GM18868 (cell line): ENCODE measurements at regions not wholly inside any gene's neighbourhood (a gene's known extent, or its start where the extent isn't known, plus 50 kb on each side); places are given as distances from the start of the nearest gene placed in this dataset.
"Not testable (repeated sequence)": the region's sequence is repeated elsewhere in the genome, so short reads cannot be mapped to it uniquely, and the experiment has no call there.

Experiments used
- ATAC-seq: cut with Tn5 transposase; IDR thresholded peaks from one replicate; pipeline ENCODE4 v1.9.1; 2021; ENCODE audit warnings: mild to moderate bottlenecking, moderate library complexity; ENCODE audit not compliant: unreplicated experiment

DNA sequence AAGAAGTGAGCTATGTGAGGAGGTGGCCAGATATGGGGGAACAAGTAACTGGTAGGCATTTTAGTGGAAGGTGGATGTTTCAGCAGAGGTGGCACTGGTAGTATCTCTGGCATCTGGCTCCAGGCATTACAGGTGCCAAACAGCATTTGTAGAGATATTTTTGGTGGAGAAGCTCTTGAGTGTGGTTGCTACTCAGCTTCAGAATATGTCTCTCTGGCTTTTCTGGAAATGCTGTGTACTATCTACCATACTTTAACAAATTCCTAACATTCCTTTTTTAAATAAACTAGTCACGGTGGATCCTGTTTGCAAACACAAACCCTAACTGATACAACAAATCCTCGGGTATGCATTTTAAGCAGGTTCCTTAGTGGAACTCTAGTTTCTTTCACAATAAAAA, 128.0 kb downstream of the BARX2 start:
- ATAC-seq: no peak

DNA sequence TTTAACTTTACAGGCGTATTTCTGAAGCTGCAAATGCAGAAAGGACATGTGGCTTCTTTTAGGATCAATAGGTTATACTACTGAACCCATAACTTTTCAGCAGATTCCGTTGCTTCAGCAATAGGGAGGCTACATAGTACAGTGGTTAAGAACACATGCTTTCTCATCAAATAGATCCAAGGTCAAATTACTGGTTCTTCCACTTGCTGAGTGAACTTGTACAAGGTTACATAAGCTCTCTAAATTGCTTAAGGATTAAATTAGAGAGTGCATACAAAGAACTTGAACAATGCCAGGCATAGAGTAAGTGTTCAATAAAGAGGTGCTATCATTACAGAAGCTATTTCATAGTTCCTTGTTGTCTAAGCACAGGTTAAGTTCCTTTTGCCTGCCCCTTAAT, 129.6 kb downstream of the BARX2 start:
- ATAC-seq: no peak

DNA sequence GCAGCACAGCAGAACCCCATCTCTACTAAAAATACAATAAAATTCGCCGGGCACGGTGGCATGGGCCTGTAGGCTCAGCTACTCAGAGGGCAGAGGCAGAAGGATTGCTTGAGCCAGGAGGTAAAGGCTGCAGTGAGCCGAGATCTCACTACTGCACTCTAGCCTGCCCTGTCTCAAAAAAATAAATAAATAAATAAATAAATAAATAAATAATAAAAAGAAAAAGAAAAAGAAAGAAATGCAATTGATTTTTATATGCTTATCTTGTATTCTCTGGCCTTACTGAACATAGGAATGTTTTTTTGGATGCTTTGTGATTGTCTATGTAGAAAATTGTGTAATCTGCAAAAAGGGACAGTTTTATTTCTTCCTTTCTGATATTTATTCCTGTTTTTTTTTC, 132.5 kb downstream of the BARX2 start:
- no peak for ATAC-seq

DNA sequence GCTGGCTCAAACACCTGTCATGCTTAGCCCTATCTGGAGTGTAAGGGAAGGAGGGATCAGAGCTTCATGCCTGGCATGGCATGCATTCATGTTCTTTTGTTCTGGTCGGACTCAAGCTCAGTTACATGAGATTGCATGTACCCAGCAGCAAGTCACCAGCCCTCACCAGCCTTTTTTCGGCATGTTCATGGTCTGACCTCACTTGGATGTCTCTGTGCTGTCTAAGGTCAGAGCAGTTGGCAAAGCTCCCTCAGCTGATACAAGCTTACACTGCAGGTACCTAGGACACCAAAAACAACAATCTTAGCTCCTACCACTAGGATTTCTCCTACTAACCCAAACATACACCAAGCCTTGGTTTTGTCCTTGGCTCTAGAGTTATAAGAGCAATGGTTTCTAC, 152.6 kb downstream of the BARX2 start:
- ATAC-seq: no peak

DNA sequence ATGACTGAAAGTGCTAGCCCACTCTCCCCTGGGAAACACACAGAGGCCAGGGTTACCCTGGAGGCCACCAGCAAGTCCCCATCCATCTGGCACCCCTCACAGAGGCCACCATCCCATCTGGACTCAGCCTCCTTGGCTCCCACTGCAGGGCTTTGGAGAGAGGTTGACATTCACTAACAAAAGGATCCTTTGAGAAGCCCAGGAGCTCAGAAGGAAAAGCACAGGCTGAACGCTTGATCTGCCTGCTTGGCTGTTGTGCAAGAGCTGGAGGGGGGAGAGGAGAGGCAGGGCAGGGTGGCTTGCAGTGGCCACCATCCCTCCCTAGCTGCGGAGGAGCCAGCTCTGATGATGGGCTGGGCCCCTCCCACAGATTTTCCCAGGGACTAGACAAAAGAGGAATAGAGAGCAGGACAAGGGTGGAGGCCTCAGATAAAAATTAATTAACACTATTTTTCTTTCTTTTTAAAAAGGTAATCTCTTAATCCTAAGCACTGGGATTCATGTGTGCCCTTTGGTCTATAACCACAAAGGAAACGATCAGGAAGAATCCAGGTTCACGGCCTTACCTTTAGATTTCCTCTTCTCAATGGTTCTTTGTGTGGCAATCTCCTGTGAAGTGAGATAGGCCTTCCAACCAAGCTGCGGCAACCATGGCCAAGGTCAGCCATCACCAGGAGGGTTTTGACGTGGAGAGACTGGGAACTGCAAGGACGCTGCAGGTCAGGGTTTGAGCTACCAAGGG, 154.7 kb downstream of the BARX2 start:
- no peak for ATAC-seq

DNA sequence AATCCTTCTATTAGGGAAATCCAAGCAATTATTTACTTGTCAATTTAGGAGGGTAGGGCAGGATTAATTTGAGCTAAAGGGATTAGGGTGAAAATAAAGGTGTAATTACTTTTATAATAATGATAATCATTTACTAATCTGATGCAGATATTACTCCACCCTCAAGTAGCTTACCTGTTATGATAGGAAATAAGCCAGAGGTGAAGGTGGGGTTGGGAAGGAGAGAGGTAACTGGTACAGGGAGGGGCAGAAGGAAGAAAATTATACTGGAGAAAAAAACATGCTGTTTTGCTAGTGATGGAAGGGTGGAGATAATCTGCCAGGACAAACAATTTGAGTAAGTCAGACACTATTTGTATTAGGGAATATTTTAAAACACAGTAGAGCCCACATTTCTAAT, 157.7 kb downstream of the BARX2 start:
- no peak for ATAC-seq

DNA sequence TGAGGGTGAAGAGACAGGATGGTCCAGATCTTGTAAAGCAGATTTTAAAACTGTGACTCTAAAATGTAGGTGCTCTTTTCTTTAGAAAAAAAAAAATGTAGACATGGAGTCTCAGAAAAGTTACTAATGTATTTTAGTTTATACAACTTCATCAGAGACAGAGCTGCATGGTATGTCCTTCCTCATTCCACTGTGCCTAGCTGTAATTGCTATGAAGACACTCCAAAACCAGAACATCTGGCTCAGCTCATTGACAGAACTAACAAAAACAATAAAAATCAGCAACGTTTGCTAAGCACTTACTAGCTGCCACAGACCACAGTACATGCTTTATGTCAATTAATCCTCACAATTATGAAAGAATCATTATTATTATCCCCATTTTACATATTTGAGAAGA, 160.7 kb downstream of the BARX2 start:
- no peak for ATAC-seq

DNA sequence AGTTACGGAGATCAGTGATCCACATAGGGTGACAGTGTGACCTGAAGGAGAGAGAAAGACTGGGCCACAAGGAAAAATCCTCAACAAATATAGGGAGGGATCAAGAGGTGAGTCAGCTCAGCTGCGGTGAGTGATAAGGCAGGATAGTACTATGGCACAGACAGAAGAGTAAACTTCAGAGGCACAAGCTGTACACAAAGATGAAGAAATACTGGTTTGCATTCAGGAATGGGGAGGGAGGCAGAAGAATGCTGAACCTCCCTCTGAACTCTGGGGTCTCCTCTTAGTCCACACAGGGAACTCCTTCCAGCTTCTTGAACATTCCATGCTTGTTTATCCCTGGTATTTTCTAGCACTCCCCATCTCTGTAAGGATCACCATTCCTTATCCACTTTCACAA, 162.7 kb downstream of the BARX2 start:
- no peak for ATAC-seq

DNA sequence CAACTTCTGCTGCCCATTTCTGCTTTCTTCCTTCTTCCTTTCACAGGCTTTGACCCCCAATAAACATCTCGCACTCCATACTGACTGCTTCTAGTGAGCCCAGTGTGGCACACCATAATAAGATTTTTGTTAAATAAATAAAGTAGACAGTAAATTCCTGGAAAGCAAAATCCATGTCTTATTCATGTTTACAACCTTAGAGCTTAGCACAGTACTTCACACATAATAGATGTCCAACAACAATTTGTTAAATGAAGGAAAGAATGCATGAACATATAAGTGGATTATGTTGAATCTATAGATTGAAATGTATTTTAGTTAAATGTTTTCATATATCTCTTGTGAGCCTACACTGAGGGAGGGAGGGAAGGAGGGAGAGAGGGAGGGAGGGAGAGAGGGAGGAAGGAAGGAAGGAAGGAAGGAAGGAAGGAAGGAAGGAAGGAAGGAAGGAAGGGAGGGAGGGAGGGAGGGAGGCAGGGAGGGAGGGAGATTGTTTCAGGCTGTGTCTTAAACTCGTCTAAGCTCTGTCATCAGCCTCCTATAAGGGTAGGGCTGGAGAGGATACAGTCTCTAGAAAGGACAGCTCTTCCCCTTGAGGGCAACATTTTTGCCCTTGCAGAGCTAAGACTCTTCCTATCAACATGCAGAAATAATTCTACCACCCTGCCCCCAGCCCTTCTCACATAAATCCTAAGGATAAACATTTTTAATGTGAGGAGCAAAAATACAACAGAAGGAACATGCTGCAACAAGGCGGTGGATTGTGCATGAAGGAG, 168.1 kb downstream of the BARX2 start:
- no peak for ATAC-seq

DNA sequence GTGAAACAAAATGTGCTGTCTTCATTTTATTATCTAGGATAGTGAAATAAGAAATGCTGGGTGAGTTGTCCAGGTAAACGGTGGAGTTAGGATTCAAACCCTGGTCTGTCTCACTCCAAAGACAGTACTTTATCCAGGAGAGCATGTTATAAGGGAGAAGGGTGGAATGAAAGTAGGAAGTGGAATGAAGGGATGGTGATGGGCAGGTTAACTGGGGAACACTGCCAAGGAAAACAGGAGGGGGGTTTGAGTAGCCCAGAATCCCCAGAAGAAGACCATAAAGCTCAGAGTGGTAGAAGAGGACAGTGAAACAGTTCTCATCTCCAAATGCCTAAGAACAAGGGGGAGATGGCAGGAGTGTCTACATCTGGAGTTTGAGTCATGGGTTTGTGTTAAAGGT, 169.0 kb downstream of the BARX2 start:
- ATAC-seq: no peak

DNA sequence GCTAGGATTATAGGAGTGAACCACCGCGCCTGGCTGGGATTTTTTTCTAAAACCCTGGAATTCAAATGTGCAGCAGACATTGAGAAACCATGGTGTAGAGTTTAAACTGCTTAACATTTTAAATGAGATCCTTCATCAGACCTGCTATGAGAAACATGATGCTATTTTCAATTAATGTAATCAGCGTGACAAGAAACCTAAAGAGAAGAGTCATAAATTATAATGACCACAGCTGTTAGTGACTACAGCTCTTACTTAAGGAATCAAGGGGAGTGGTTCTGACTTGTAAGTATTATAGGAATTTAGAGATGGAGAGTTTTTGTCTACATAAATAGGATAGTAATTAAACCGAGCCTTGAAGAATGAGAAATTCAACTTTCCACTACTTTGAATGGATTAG, 170.6 kb downstream of the BARX2 start:
- no peak for ATAC-seq

DNA sequence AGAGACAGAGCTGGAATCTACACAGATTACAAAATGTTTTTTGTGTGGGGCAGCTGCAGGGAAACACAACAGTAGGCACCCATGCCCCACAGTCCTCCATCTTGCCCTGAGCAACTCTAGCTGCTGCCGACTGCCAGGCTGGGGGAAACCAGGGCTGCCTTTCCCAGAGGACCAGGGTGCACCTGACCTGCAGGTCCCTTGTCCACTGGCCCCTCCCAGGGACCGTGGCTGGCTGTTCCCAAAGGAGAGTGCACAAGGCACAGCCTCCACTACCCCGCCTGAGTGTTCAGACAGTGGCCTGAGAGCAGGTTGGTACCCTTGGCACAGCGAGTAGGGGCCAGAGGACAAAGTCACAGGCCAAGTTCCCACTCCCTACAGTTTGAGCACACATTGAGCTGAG, 181.8 kb downstream of the BARX2 start:
- ATAC-seq: no peak

DNA sequence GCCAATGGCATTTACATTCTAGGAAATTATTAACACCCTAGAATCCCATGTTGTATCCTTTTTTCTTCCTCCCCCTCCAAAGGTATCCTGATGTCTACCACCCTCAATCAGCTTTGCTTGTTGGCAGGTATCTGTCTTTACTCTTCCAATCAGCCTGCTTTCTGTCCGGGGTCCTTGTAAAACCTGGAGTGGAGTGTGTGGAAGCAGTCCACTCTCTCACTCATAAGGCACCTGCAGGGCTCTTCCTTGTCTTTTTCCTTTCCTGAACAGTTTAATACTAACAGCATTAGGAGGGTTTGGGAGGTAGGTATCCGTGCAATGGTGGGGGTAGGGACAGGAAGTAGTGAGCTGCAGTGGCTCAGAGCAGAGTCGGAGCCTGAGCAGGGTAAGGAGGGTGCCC, 193.4 kb downstream of the BARX2 start:
- ATAC-seq: no peak

DNA sequence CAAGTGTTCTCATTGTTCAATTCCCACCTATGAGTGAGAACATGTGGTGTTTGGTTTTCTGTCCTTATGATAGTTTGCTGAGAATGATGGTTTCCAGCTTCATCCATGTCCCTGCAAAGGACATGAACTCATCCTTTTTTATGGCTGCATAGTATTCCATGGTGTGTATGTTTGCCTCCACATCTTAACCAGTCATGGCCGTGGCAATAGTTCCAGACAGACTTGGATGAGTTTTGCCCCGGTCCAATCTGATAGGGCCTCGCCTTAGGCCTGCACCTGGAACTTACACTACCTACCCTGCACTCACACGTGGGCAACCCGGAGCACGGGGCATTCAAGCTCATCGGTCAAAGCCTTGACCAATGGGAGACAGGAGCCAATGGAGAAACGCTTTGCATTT, 197.0 kb downstream of the BARX2 start:
- not testable (repeated sequence) for ATAC-seq

DNA sequence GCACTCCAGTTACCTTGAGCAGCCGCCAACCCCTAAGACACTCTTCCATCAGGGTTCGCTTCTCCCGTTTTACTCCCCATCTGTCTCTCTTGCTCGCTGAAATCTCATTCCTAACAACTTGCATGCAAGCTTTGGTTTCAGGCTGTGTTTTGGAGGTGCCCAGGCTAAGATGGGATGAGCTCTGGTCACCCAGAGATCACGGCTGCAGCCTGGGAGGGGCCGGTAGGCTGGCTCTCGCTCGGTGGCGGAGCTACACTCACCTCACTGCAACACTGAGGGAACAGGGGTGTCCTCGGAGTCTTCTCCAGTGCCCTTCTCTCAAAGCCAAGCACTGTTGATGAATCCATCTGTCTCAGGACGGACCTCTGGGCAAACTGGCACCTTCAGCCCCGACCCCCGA, 197.5 kb downstream of the BARX2 start:
- ATAC-seq: no peak

DNA sequence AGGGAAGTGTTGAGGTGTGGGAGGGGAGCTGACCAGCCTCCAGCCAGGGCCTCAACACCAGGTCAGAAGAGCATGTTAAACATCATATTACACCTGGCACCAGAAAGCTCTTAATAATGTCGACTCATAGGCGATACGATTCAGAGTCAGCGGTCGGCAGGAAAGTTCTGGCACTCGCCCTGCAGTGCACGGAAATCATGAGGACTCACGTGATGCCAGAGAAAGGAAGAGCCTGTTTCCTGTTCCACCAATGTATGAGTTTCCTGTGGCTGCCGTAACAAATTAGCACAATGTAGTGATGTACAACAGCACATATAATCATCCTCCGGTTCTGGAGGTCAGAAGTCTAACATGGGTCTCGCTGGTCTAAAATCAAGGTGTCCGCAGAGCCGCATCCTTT, 198.8 kb downstream of the BARX2 start:
- no peak for ATAC-seq

DNA sequence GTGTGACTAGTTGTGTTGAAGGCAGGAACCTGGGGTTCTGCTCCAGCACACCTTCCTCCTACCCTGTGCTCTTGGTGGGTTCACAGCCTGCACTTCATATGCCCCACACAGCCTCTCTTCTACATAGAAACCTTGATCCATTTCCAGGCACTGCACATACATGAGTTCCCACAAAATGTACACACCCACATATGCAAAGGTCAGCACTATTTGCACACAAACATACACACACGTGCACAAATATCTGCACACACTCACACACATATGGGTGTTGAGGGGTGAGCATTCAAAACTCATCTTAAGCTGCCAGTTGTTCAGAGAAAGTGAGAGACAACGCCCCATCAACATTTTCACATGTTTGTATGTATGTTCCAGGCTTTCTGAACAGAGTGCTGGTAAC, 201.0 kb downstream of the BARX2 start:
- ATAC-seq: no peak

DNA sequence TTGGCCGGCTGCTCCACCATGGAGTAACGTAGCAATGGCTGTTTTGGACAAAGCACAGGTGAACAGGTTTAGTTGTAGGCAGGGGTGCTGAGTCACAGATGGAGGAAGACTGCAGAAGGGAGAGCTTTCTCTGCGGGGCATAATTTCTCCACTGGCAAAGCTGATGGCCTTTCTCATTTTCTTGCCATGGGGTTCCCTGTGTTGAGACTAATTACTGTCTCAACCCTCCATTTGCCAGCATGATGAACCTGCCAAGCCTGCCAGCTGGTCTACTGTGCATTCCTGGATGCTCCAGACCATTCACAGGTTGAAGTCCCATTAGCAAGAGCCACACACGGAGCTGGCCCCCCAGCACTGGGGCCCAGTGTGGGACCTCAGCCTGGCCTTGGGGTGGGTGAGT, 202.4 kb downstream of the BARX2 start:
- no peak for ATAC-seq

DNA sequence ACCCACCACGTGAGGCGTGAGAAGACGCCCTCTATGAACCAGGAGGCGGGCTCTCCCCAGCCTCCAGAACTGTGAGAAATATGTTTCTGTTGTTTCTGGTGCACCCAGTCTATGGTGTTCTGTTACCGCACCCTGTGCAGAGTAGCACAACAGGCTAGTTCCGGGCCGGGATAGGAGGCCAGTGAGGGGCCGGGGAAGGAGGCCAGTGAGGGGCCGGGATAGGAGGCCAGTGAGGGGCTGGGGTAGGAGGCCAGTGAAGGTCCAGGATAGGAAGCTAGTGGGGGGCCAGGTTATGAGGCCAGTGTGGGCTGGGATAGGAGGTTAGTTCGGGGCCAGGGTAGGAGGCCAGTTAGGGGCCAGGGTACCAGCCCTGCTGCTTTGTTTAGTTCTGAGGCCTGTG, 204.6 kb downstream of the BARX2 start:
- ATAC-seq: no peak

DNA sequence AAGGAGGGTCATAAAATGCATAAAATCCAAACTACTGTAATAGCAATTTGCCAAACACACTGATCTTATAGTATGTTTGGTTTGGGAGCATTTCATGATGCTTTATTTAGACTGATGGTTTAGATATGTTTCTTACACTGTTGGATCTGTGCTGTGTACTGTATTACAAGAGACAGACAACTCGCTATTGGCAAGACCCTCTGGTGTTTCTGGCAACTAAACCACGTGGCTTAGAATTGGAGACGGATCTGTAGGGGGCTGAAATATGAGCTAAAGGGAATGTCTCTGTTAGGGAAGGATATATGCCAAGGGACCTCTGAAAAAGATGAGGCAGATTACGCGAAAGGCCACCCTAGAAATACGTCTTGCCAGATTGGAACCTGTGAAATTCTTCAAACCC, 208.7 kb downstream of the BARX2 start:
- no peak for ATAC-seq

DNA sequence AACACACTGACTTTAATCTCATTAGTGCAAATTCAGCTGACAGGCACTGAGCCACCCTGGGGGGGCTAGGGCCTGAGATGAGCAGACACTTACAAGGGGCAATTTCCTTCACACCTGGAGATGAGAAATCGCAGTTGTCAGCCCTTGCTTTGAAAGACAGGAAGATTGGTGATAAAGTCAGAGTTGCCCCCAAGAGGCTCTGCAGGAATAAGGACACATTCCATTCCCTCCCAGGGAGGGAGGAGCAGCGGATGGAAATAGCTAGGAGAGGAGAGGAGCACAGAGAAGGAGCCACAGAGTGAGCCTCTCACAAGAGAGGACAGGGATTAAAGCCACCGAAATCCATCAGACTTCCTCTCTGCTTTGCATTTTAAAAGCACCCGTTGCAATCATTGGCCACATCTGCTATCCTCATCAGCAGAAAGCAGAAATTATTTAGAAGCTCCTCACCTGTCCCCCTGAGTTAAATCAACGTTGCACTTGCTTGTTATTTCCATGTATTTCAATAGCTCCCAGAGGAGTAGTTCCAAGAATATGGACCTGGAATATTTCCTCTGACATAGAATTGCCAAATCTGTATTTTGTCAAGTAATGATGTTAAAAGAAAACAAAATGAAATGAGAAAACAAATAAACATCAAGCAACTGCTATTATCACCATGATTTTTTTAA, 213.7 kb downstream of the BARX2 start:
- ATAC-seq: no peak
